ENCODE measurements at regions not wholly inside any gene's neighbourhood (a gene's known extent, or its start where the extent isn't known, plus 50 kb on each side); places are given as distances from the start of the nearest gene placed in this dataset.
A peak's percentile ranks its signal among the peaks of the same experiment; 100 is the strongest.

DNA sequence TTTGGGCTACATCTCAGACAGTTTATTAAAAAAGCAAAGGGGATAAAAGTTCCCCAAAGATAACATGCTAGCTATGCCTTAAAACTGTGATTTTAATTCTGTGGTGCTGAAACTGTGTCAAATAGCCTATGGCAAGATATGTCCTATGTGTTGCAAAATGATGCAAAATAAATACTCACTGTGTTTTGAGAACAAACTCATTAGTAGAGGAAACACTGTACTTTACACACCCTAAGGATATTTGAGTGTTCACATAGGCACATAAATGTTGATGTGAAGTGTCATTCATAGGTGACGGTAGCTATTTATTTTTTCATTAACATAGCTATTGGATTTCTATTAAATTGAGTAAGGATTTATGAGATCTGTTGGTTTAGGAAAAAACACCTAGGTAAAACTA lies 351.9 kb downstream of the FAT4 start:
- Histone ChIP-seq H3K79me2 (ENCODE audit: insufficient read depth, low read length) (no peaks in the 10 kb centered on the region), H4K20me1 (ENCODE audit: insufficient read depth, low read length) (no peaks in the 10 kb centered on the region), H3K36me3 (ENCODE audit: insufficient read depth, low read length) (no peaks in the 10 kb centered on the region), H3K9ac (ENCODE audit: low read length) (no peak overlapping the region), H3K27ac (ENCODE audit: low read depth, low read length) (no peak overlapping the region), H3K27me3 (ENCODE audit: insufficient read depth, low read length) (no peaks in the 10 kb centered on the region), H2AFZ (ENCODE audit: low read depth, low read length) (no peak overlapping the region), H3K9me3 (ENCODE audit: insufficient read depth, low read depth, low read length) (no peaks in the 10 kb centered on the region), H3K4me2 (ENCODE audit: low read length) (no peak overlapping the region), H3K4me1 (ENCODE audit: insufficient read depth, low read length) (no peaks in the 10 kb centered on the region), H3K4me3 (ENCODE audit: insufficient read depth, low read depth, low read length) (no peak overlapping the region)
- Mint-ChIP-seq H3K4me3 (ENCODE audit: unreplicated experiment) (no peak overlapping the region), H3K27ac (ENCODE audit: unreplicated experiment) (no peak overlapping the region), H3K27me3 (ENCODE audit: low read depth, unreplicated experiment) (no peaks in the 10 kb centered on the region), H3K4me1 (ENCODE audit: low read depth, unreplicated experiment) (no peaks in the 10 kb centered on the region), H3K36me3 (ENCODE audit: low read depth, unreplicated experiment) (no peaks in the 10 kb centered on the region), H3K9me3 (ENCODE audit: unreplicated experiment) (peaks cover 1% of the 10 kb centered on the region)
- FAIRE-seq (peak; percentile 9), DNase-seq (ENCODE audit: low read depth) (no peak)
- TF ChIP-seq, protein P1, sequence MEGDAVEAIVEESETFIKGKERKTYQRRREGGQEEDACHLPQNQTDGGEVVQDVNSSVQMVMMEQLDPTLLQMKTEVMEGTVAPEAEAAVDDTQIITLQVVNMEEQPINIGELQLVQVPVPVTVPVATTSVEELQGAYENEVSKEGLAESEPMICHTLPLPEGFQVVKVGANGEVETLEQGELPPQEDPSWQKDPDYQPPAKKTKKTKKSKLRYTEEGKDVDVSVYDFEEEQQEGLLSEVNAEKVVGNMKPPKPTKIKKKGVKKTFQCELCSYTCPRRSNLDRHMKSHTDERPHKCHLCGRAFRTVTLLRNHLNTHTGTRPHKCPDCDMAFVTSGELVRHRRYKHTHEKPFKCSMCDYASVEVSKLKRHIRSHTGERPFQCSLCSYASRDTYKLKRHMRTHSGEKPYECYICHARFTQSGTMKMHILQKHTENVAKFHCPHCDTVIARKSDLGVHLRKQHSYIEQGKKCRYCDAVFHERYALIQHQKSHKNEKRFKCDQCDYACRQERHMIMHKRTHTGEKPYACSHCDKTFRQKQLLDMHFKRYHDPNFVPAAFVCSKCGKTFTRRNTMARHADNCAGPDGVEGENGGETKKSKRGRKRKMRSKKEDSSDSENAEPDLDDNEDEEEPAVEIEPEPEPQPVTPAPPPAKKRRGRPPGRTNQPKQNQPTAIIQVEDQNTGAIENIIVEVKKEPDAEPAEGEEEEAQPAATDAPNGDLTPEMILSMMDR (IDR thresholded peaks at IDR 0.05; ENCODE audit: insufficient read depth, low read depth, low read length), result no peak
- no peak for TF ChIP-seq EZH2 (IDR thresholded peaks at IDR 0.05; ENCODE audit: insufficient read depth, low read length)

DNA sequence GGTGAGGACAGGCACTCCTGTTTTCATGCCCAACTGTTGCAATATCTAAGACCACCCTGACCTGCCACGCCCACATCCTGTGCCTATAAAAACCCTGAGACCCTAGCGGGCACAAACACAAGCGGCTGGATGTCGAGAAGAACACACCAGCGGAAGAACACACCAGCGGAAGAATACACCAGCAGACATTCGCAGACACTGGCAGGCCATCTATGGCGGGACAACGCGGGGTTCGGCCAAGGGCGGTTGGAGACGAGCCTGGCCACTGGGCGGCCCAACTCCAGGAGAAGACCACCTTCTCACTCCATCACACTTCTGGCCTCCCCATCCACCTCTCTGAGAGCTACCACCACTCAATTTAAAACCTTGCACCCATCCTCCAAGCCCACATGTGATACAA lies 361.4 kb downstream of the FAT4 start:
- no peaks in the 10 kb centered on the region for H3K36me3 Mint-ChIP-seq (ENCODE audit: low read depth, unreplicated experiment)
- H4K20me1 ChIP-seq (ENCODE audit: insufficient read depth, low read length), result no peaks in the 10 kb centered on the region
- no peak overlapping the region for H3K27ac ChIP-seq (ENCODE audit: low read depth, low read length)
- H3K4me2 ChIP-seq (ENCODE audit: low read length), result no peak overlapping the region
- no peak overlapping the region for H2AFZ ChIP-seq (ENCODE audit: low read depth, low read length)
- no peak overlapping the region for H3K4me3 ChIP-seq (ENCODE audit: insufficient read depth, low read depth, low read length)
- no peaks in the 10 kb centered on the region for H3K27me3 Mint-ChIP-seq (ENCODE audit: low read depth, unreplicated experiment)
- H3K4me1 ChIP-seq (ENCODE audit: insufficient read depth, low read length), result no peaks in the 10 kb centered on the region
- no peaks in the 10 kb centered on the region for H3K4me1 Mint-ChIP-seq (ENCODE audit: low read depth, unreplicated experiment)
- H3K4me3 Mint-ChIP-seq (ENCODE audit: unreplicated experiment), result no peak overlapping the region
- no peak overlapping the region for H3K9ac ChIP-seq (ENCODE audit: low read length)
- TF ChIP-seq EZH2 (IDR thresholded peaks at IDR 0.05; ENCODE audit: insufficient read depth, low read length), result no peak
- TF ChIP-seq, protein P1 (IDR thresholded peaks at IDR 0.05; ENCODE audit: insufficient read depth, low read depth, low read length), result no peak
- no peaks in the 10 kb centered on the region for H3K9me3 ChIP-seq (ENCODE audit: insufficient read depth, low read depth, low read length)
- H3K9me3 Mint-ChIP-seq (ENCODE audit: unreplicated experiment), result peaks cover 5% of the 10 kb centered on the region
- no peaks in the 10 kb centered on the region for H3K79me2 ChIP-seq (ENCODE audit: insufficient read depth, low read length)
- no peak for FAIRE-seq
- DNase-seq (ENCODE audit: low read depth), result no peak
- no peak overlapping the region for H3K27ac Mint-ChIP-seq (ENCODE audit: unreplicated experiment)
- H3K36me3 ChIP-seq (ENCODE audit: insufficient read depth, low read length), result no peaks in the 10 kb centered on the region
- H3K27me3 ChIP-seq (ENCODE audit: insufficient read depth, low read length), result no peaks in the 10 kb centered on the region

DNA sequence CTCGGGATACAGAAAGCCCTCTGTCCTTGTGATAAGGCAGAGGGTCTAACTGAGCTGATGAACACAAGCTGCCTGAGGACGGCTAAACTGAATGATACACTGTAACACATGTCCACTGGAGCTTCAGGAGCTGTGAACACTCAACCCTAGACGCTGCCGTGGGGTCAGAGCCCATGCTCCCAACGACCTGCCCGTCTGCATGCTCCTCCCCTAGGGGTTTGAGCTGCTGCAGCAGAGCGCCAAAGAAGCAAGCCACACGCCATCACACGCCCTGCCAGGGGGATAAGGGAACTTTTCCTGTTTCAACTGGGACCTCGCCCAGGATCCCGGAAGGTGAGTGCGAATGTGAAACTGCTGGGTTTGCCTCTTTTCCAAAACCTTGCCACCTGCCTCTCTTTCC lies 361.8 kb downstream of the FAT4 start:
- TF ChIP-seq EZH2 (IDR thresholded peaks at IDR 0.05; ENCODE audit: insufficient read depth, low read length), result no peak
- TF ChIP-seq, protein P1 (IDR thresholded peaks at IDR 0.05; ENCODE audit: insufficient read depth, low read depth, low read length), result no peak
- Histone ChIP-seq H3K4me2 (ENCODE audit: low read length) (no peak overlapping the region), H3K79me2 (ENCODE audit: insufficient read depth, low read length) (no peaks in the 10 kb centered on the region), H3K36me3 (ENCODE audit: insufficient read depth, low read length) (no peaks in the 10 kb centered on the region), H3K27me3 (ENCODE audit: insufficient read depth, low read length) (no peaks in the 10 kb centered on the region), H3K27ac (ENCODE audit: low read depth, low read length) (no peak overlapping the region), H2AFZ (ENCODE audit: low read depth, low read length) (no peak overlapping the region), H3K4me1 (ENCODE audit: insufficient read depth, low read length) (no peaks in the 10 kb centered on the region), H4K20me1 (ENCODE audit: insufficient read depth, low read length) (no peaks in the 10 kb centered on the region), H3K9me3 (ENCODE audit: insufficient read depth, low read depth, low read length) (no peaks in the 10 kb centered on the region), H3K4me3 (ENCODE audit: insufficient read depth, low read depth, low read length) (no peak overlapping the region), H3K9ac (ENCODE audit: low read length) (no peak overlapping the region)
- peaks cover 5% of the 10 kb centered on the region for H3K9me3 Mint-ChIP-seq (ENCODE audit: unreplicated experiment)
- H3K4me3 Mint-ChIP-seq (ENCODE audit: unreplicated experiment), result no peak overlapping the region
- H3K27ac Mint-ChIP-seq (ENCODE audit: unreplicated experiment), result no peak overlapping the region
- DNase-seq (ENCODE audit: low read depth) (no peak), FAIRE-seq (no peak)
- no peaks in the 10 kb centered on the region for H3K4me1 Mint-ChIP-seq (ENCODE audit: low read depth, unreplicated experiment)
- H3K36me3 Mint-ChIP-seq (ENCODE audit: low read depth, unreplicated experiment), result no peaks in the 10 kb centered on the region
- H3K27me3 Mint-ChIP-seq (ENCODE audit: low read depth, unreplicated experiment), result no peaks in the 10 kb centered on the region
